ENCODE measurements at regions not wholly inside any gene's neighbourhood (a gene's known extent, or its start where the extent isn't known, plus 50 kb on each side); places are given as distances from the start of the nearest gene placed in this dataset.

GRCh38 chr13:73327579-73327978, 268.8 kb downstream of the KLF5 start:
- H3K4me1 ChIP-seq, result no peaks in the 10 kb centered on the region
- H3K36me3 ChIP-seq, result no peaks in the 10 kb centered on the region
- H3K9me3 ChIP-seq, result no peaks in the 10 kb centered on the region
- no peak for DNase-seq
- intact Hi-C loops (cut with DNase I; ENCODE audit: low total_unique reads), result no loop called here
- no peaks in the 10 kb centered on the region for H3K27me3 ChIP-seq
- no peak overlapping the region for H3K27ac ChIP-seq
- H3K4me3 ChIP-seq, result no peak overlapping the region
- TF ChIP-seq, protein P1, sequence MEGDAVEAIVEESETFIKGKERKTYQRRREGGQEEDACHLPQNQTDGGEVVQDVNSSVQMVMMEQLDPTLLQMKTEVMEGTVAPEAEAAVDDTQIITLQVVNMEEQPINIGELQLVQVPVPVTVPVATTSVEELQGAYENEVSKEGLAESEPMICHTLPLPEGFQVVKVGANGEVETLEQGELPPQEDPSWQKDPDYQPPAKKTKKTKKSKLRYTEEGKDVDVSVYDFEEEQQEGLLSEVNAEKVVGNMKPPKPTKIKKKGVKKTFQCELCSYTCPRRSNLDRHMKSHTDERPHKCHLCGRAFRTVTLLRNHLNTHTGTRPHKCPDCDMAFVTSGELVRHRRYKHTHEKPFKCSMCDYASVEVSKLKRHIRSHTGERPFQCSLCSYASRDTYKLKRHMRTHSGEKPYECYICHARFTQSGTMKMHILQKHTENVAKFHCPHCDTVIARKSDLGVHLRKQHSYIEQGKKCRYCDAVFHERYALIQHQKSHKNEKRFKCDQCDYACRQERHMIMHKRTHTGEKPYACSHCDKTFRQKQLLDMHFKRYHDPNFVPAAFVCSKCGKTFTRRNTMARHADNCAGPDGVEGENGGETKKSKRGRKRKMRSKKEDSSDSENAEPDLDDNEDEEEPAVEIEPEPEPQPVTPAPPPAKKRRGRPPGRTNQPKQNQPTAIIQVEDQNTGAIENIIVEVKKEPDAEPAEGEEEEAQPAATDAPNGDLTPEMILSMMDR (IDR thresholded peaks at IDR 0.05), result no peak

- H3K27ac ChIP-seq, result no peak overlapping the region
- no peaks in the 10 kb centered on the region for H3K27me3 ChIP-seq
- intact Hi-C loops (cut with DNase I; ENCODE audit: low total_unique reads), result no loop called here
- no peaks in the 10 kb centered on the region for H3K36me3 ChIP-seq
- no peaks in the 10 kb centered on the region for H3K4me1 ChIP-seq
- H3K9me3 ChIP-seq, result no peaks in the 10 kb centered on the region
- no peak for DNase-seq
- H3K4me3 ChIP-seq, result no peak overlapping the region
- TF ChIP-seq, protein P1 (IDR thresholded peaks at IDR 0.05), result no peak
Observed at GRCh38 chr13:73325723-73326558, 267.1 kb downstream of the KLF5 start.

DNA sequence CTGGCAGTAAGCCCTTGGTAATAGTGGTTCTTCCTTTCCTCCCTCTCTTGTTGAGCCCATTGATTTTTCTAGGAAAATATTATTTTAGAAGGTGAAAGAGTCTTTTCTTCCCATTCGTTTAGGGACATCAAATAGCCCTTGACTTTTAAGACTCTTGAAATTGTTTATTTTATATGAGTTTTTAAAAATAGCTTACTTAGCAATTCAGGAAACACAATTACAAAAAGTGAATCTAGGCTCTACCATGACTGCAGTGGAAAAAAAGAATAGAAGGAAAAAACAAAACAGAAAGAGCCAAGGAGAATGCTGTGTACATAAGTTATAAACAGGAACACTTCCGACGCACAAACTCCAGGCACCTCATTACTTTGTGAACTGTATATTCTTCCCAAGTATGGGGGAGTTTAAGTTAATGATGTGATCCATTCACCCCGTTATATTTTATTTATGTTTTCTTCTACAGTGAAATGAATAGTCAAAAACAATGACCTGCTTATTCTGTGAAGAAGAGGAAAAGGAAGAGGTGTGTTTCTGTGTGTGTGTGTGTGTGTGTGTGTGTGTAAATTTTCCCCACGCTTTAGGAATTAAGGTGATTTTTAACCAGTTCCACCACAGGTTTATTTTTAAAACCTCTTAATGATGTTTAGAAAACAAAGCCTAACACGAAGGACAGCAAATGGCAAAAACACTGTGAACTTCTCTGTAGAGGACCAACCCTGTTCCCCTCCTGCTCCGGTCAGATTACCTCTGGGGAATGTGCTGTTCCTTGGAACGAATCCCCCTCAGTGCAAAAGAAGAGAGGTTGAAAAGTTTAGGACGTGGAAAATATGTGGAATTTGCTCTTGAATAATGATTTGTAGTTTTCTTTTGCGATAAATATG, 266.3 kb downstream of the KLF5 start:
- no peaks in the 10 kb centered on the region for H3K36me3 ChIP-seq
- no peaks in the 10 kb centered on the region for H3K27me3 ChIP-seq
- intact Hi-C loops (cut with DNase I; ENCODE audit: low total_unique reads), result no loop called here
- no peaks in the 10 kb centered on the region for H3K4me1 ChIP-seq
- no peak for DNase-seq
- TF ChIP-seq, protein P1 (IDR thresholded peaks at IDR 0.05), result no peak
- H3K4me3 ChIP-seq, result no peak overlapping the region
- H3K27ac ChIP-seq, result no peak overlapping the region
- no peaks in the 10 kb centered on the region for H3K9me3 ChIP-seq

DNA sequence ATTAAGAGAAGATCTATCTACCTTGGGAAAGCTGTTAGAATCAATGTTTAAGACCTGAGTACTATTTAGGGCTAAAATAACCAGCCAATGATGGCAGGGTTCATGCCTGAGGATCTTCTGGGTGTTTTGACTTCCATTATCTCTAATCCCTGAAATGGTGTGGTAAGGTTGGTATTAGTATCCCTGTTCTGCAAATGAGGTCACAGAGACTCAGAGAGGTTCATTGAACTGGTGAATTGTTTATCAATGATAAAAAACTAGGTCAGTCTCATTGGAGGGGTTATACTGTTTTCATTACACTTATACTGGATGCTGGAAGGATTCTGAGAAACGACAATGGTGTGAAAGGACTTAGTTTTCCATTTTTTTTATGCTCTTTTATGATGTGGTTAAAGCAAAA, 264.8 kb downstream of the KLF5 start:
- Histone ChIP-seq H3K36me3 (no peaks in the 10 kb centered on the region), H3K4me3 (no peak overlapping the region), H3K4me1 (no peaks in the 10 kb centered on the region), H3K27me3 (no peaks in the 10 kb centered on the region), H3K27ac (no peak overlapping the region), H3K9me3 (no peaks in the 10 kb centered on the region)
- DNase-seq, result no peak
- TF ChIP-seq, protein P1 (IDR thresholded peaks at IDR 0.05), result no peak
- intact Hi-C loops (cut with DNase I; ENCODE audit: low total_unique reads), result no loop called here

- intact Hi-C loops (cut with DNase I; ENCODE audit: low total_unique reads), result no loop called here
- Histone ChIP-seq H3K4me3 (no peak overlapping the region), H3K36me3 (no peaks in the 10 kb centered on the region), H3K9me3 (no peaks in the 10 kb centered on the region), H3K27ac (no peak overlapping the region), H3K4me1 (no peaks in the 10 kb centered on the region), H3K27me3 (no peaks in the 10 kb centered on the region)
- DNase-seq, result no peak
- TF ChIP-seq, protein P1 (IDR thresholded peaks at IDR 0.05), result no peak
Observed at GRCh38 chr13:73321043-73321442, 262.2 kb downstream of the KLF5 start.

All from tibial artery (tissue), 4 donors.